PC-3 (cell line): ENCODE measurements at regions not wholly inside any gene's neighbourhood (a gene's known extent, or its start where the extent isn't known, plus 50 kb on each side); places are given as distances from the start of the nearest gene placed in this dataset.

ENCODE experiments used
- ATAC-seq: fragments of 200-7000 bp; cut with Tn5 transposase; 2 replicates; pipeline ENCODE4 v1.9.1; 2020; ENCODE audit warnings: mild to moderate bottlenecking, moderate library complexity
- BruUV-seq: library from RNA; stranded (reverse); fragments of 400-500 nt; replicated peaks from 2 replicates; lab custom pipeline; 2021; lab: Mats Ljungman, UMichigan
- CTCF ChIA-PET: fragments of 300-600 bp; sonication (Branson Sonifier 250); formaldehyde crosslinking; loops from one replicate; lab custom pipeline; 2022; ENCODE audit warnings: antibody characterized with exemption; lab: Charles Lee
- POLR2A ChIA-PET: fragments of 300-600 bp; sonication (Branson Sonifier 250); formaldehyde crosslinking; loops from one replicate; lab custom pipeline; 2022; ENCODE audit warnings: antibody characterized with exemption; ENCODE audit not compliant: unreplicated experiment; lab: Charles Lee
- DNase-seq: peaks from one replicate; pipeline ENCODE4 v3.0.0-alpha.2; 2015
- H2AFZ ChIP-seq: fragments of 300-600 bp; sonication (generic); 2 replicates; pipeline ENCODE4 v1.6.0; 2016; ENCODE audit warnings: antibody characterized with exemption, low read length
- H3F3A ChIP-seq: fragments of 300-600 bp; sonication (generic); one replicate; pipeline ENCODE4 v1.6.0; 2017; ENCODE audit warnings: antibody characterized with exemption, low read length, control low read depth, mild to moderate bottlenecking; ENCODE audit not compliant: unreplicated experiment
- H3K27ac ChIP-seq: fragments of 300-600 bp; sonication (generic); 2 replicates; pipeline ENCODE4 v1.5.1; 2016; ENCODE audit warnings: mild to moderate bottlenecking, low read length
- H3K27me3 ChIP-seq: fragments of 300-600 bp; sonication (generic); 2 replicates; pipeline ENCODE4 v1.6.1; 2016; ENCODE audit warnings: low read length, mixed read lengths
- H3K36me3 ChIP-seq: fragments of 300-600 bp; sonication (generic); 2 replicates; pipeline ENCODE4 v1.6.1; 2016; ENCODE audit warnings: low read depth, mixed run types, low read length, mixed read lengths
- H3K4me1 ChIP-seq: fragments of 300-600 bp; sonication (generic); 2 replicates; pipeline ENCODE4 v1.5.1; 2016; ENCODE audit warnings: low read length; ENCODE audit not compliant: insufficient read depth
- H3K4me2 ChIP-seq: fragments of 300-600 bp; sonication (generic); 2 replicates; pipeline ENCODE4 v1.6.0; 2016; ENCODE audit warnings: low read length
- H3K4me3 ChIP-seq: fragments of 300-600 bp; sonication (generic); 2 replicates; pipeline ENCODE4 v1.5.1; 2016; ENCODE audit warnings: mild to moderate bottlenecking, low read length, mixed read lengths
- H3K79me2 ChIP-seq: fragments of 300-600 bp; sonication (generic); 2 replicates; pipeline ENCODE4 v1.6.1; 2017; ENCODE audit warnings: low read length, mixed read lengths
- H3K9ac ChIP-seq: fragments of 300-600 bp; sonication (generic); 2 replicates; pipeline ENCODE4 v1.6.0; 2016; ENCODE audit warnings: mild to moderate bottlenecking, low read length
- H3K9me2 ChIP-seq: fragments of 300-600 bp; sonication (generic); replicated peaks from 2 replicates; pipeline ENCODE4 v1.6.1; 2016; ENCODE audit warnings: mixed run types, low read length, mixed read lengths
- H3K9me3 ChIP-seq: fragments of 300-600 bp; sonication (generic); 2 replicates; pipeline ENCODE4 v1.6.1; 2016; ENCODE audit warnings: low read length, mixed read lengths
- H4K20me1 ChIP-seq: fragments of 300-600 bp; sonication (generic); 2 replicates; pipeline ENCODE4 v1.6.1; 2016; ENCODE audit warnings: low read length, mixed read lengths
- CTCF ChIP-seq: fragments of 300-600 bp; sonication (generic); conservative IDR thresholded peaks from 2 replicates; pipeline ENCODE4 v1.5.1; 2017; ENCODE audit warnings: antibody characterized with exemption, low read depth, mild to moderate bottlenecking, low read length
- EZH2 ChIP-seq: fragments of 300-600 bp; sonication (generic); IDR thresholded peaks from one replicate; pipeline ENCODE4 v1.6.1; 2017; ENCODE audit warnings: antibody characterized with exemption, mild to moderate bottlenecking, low read length; ENCODE audit not compliant: unreplicated experiment
- EZH2phosphoT487 ChIP-seq: fragments of 300-600 bp; sonication (generic); IDR thresholded peaks from 2 replicates; pipeline ENCODE4 v1.6.1; 2018; ENCODE audit warnings: mild to moderate bottlenecking, antibody characterized with exemption, low read length, borderline replicate concordance
- intact Hi-C: fragments of 100-400 bp; cut with micrococcal nuclease; formaldehyde crosslinking; loops from 2 replicates; pipeline ENCODE4 v1.9.0; 2023

- H3K9ac ChIP-seq, result no peak overlapping the region
- no peaks in the 10 kb centered on the region for H4K20me1 ChIP-seq
- no peak overlapping the region for H2AFZ ChIP-seq
- DNase-seq (no peak), ATAC-seq (no peak)
- H3K9me3 ChIP-seq, result no peaks in the 10 kb centered on the region
- intact Hi-C loops, result no loop called here
- no peaks in the 10 kb centered on the region for H3K36me3 ChIP-seq
- no peak overlapping the region for H3K27ac ChIP-seq
- no peaks in the 10 kb centered on the region for H3K27me3 ChIP-seq
- BruUV-seq, result no TSS peak
- no peaks in the 10 kb centered on the region for H3K9me2 ChIP-seq
- ChIA-PET POLR2A (no interaction called here), CTCF (no interaction called here)
- H3K4me3 ChIP-seq, result no peak overlapping the region
- H3K4me2 ChIP-seq, result no peak overlapping the region
- no peaks in the 10 kb centered on the region for H3F3A ChIP-seq
- H3K79me2 ChIP-seq, result no peaks in the 10 kb centered on the region
- no peak for TF ChIP-seq EZH2
- TF ChIP-seq CTCF, result no peak
- TF ChIP-seq EZH2phosphoT487, result no peak
- H3K4me1 ChIP-seq, result no peaks in the 10 kb centered on the region
These were observed 83.5 kb upstream of the HAAO start for GRCh38 chr2:42875880-42876279.

GRCh38 chr2:42874949-42875801 is 82.8 kb upstream of the HAAO start:
- TF ChIP-seq EZH2phosphoT487 (no peak), EZH2 (no peak), CTCF (no peak)
- H3K79me2 ChIP-seq, result no peaks in the 10 kb centered on the region
- H3F3A ChIP-seq, result no peaks in the 10 kb centered on the region
- no peak for ATAC-seq
- ChIA-PET POLR2A (no interaction called here), CTCF (no interaction called here)
- no peaks in the 10 kb centered on the region for H3K4me1 ChIP-seq
- DNase-seq, result no peak
- no peaks in the 10 kb centered on the region for H4K20me1 ChIP-seq
- no peaks in the 10 kb centered on the region for H3K9me3 ChIP-seq
- no peaks in the 10 kb centered on the region for H3K9me2 ChIP-seq
- H3K27me3 ChIP-seq, result no peaks in the 10 kb centered on the region
- H3K27ac ChIP-seq, result no peak overlapping the region
- intact Hi-C loops, result no loop called here
- no peaks in the 10 kb centered on the region for H3K36me3 ChIP-seq
- H3K9ac ChIP-seq, result no peak overlapping the region
- no TSS peak for BruUV-seq
- no peak overlapping the region for H2AFZ ChIP-seq
- no peak overlapping the region for H3K4me2 ChIP-seq
- no peak overlapping the region for H3K4me3 ChIP-seq

GRCh38 chr2:42872721-42873120 is 80.3 kb upstream of the HAAO start:
- H3K9me2 ChIP-seq, result no peaks in the 10 kb centered on the region
- DNase-seq (no peak), ATAC-seq (no peak)
- no peak overlapping the region for H3K4me3 ChIP-seq
- H3K27ac ChIP-seq, result no peak overlapping the region
- H3K9ac ChIP-seq, result no peak overlapping the region
- H3K9me3 ChIP-seq, result 0 out of 2 replicates have a peak, but pooled peaks cover 5% of the 10 kb centered on the region
- no peaks in the 10 kb centered on the region for H4K20me1 ChIP-seq
- no peak overlapping the region for H2AFZ ChIP-seq
- H3K4me1 ChIP-seq, result no peaks in the 10 kb centered on the region
- no peaks in the 10 kb centered on the region for H3K27me3 ChIP-seq
- no peaks in the 10 kb centered on the region for H3K36me3 ChIP-seq
- TF ChIP-seq EZH2 (no peak), CTCF (no peak), EZH2phosphoT487 (no peak)
- intact Hi-C loops, result no loop called here
- H3K4me2 ChIP-seq, result no peak overlapping the region
- no TSS peak for BruUV-seq
- H3K79me2 ChIP-seq, result no peaks in the 10 kb centered on the region
- ChIA-PET CTCF (no interaction called here), POLR2A (interaction anchor here (0.5 kb wide), 1 partner anchor 147 kb away, joined by 5 read pairs; no protein-coding TSS in a partner anchor)
- no peaks in the 10 kb centered on the region for H3F3A ChIP-seq
